Spleen (tissue), 7 donors: ENCODE measurements at regions not wholly inside any gene's neighbourhood (a gene's known extent, or its start where the extent isn't known, plus 50 kb on each side); places are given as distances from the start of the nearest gene placed in this dataset.

Source experiments
- POLR2A ChIP-seq, 3 donors: fragments of 450-650 bp; IDR thresholded peaks; one replicate each; pipeline ENCODE4 v1.5.1; 2017; ENCODE audit warnings: antibody characterized with exemption in 3 of 3, mild to moderate bottlenecking in 1 of 3
- TF ChIP-seq, protein P1 (sequence below), 11 experiments: fragments of 200-600 bp in 7 of 11; fragments of 450-650 bp in 4 of 11; sonication (generic) in 4 of 11; IDR thresholded peaks in 8 of 11; conservative IDR thresholded peaks in 3 of 11; 1 replicate in 7 of 11; 2 replicates in 4 of 11; pipeline versions ENCODE4 v1.4.0 to v1.8.0; 2016 to 2021; ENCODE audit warnings: antibody characterized with exemption in 11 of 11, inconsistent platforms in 4 of 11, mild to moderate bottlenecking in 1 of 11
- donor health status: DM: no; HTN: no; CAD: no; lungs with moderate emphysema.
- donor health status: DM: no; HTN: no; CAD: no.
- donor health status: DM: no; HTN: no; CAD: no.

DNA sequence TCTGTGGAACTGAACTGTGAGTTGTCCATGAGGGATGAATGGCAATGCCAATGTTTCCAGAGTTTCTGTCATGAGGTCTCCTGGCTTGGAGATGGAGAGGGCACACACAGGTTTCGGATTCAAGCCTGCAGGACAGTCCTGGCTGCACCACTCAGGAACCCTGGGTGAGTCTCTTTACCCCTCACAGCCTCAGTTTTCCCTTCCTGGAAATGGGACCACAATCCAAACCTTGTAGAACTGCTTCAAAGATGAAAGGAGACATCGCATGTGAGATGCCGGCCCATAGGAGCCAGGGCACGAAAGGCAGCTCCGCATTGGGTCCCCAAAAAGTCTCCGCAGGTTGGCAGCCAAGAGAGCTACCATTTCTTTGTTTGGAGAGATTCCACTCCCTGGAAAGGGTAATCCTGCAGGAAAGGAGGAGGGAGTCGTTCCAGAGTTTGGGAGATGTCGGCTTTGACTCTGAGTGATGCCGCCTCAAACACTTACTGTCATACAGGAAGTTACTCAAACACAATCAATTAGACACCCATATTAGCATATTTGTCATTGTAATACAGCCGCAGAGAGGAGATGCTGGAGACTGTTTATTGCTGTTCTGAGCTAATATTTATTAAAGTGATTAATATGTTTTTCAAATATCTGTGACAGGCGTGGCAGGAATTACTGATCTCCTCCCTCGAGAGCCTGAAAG lies 318.3 kb downstream of the MN1 start:
- TF ChIP-seq, protein P1, sequence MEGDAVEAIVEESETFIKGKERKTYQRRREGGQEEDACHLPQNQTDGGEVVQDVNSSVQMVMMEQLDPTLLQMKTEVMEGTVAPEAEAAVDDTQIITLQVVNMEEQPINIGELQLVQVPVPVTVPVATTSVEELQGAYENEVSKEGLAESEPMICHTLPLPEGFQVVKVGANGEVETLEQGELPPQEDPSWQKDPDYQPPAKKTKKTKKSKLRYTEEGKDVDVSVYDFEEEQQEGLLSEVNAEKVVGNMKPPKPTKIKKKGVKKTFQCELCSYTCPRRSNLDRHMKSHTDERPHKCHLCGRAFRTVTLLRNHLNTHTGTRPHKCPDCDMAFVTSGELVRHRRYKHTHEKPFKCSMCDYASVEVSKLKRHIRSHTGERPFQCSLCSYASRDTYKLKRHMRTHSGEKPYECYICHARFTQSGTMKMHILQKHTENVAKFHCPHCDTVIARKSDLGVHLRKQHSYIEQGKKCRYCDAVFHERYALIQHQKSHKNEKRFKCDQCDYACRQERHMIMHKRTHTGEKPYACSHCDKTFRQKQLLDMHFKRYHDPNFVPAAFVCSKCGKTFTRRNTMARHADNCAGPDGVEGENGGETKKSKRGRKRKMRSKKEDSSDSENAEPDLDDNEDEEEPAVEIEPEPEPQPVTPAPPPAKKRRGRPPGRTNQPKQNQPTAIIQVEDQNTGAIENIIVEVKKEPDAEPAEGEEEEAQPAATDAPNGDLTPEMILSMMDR (IDR thresholded peaks at IDR 0.05 in 8 of 11, conservative IDR thresholded peaks at IDR 0.05 in 3 of 11): no peak
- TF ChIP-seq POLR2A (IDR thresholded peaks at IDR 0.05): no peak
